Vagina (tissue), 2 donors: ENCODE measurements at regions not wholly inside any gene's neighbourhood (a gene's known extent, or its start where the extent isn't known, plus 50 kb on each side); places are given as distances from the start of the nearest gene placed in this dataset.

ENCODE experiments used
- CTCF ChIP-seq, 3 experiments: fragments of 450-650 bp in 2 of 3; fragments of 200-600 bp in 1 of 3; sonication (generic) in 1 of 3; IDR thresholded peaks; one replicate each; pipeline ENCODE4 v1.5.1; 2017 to 2019; ENCODE audit warnings: antibody characterized with exemption in 3 of 3, mild to moderate bottlenecking in 2 of 3, moderate library complexity in 2 of 3
- POLR2A ChIP-seq, 2 donors: fragments of 450-650 bp; IDR thresholded peaks; one replicate each; pipeline ENCODE4 v1.6.1; 2017; ENCODE audit warnings: antibody characterized with exemption in 2 of 2, mild to moderate bottlenecking in 2 of 2, moderate library complexity in 2 of 2
- POLR2AphosphoS5 ChIP-seq, 2 donors: sonication (generic); formaldehyde crosslinking; IDR thresholded peaks; one replicate each; pipeline ENCODE4 v1.9.0; 2017; ENCODE audit warnings: antibody characterized with exemption in 2 of 2, mild to moderate bottlenecking in 2 of 2, low read depth in 1 of 2; ENCODE audit not compliant: insufficient read depth in 1 of 2

DNA sequence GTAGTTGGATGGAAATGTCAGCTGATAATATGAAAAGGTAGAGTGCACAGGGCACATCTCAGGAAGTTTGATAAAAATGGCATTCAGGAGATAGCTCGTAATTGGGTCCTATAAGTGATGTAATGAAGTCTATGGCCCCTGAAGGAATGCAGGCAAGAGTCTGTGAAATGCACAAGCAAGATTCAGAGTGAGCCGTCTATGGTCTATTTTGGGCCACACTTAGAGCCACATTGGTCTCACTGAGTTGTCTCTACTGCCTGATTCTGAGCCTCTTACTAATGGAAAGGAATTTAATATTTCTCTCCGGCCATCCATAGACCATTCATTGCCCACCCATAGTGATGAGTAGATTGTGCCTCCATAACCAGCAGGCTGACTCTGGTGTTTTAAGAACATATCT lies 111.3 kb upstream of the KCNN2 start:
- TF ChIP-seq CTCF (IDR thresholded peaks at IDR 0.05) (no peak), POLR2AphosphoS5 (IDR thresholded peaks at IDR 0.05; ENCODE audit: insufficient read depth in 1 of 2, low read depth in 1 of 2) (no peak), POLR2A (IDR thresholded peaks at IDR 0.05) (no peak)
